HG03280 (cell line): ENCODE measurements at regions not wholly inside any gene's neighbourhood (a gene's known extent, or its start where the extent isn't known, plus 50 kb on each side); places are given as distances from the start of the nearest gene placed in this dataset.

Experiments used
- ATAC-seq: cut with Tn5 transposase; IDR thresholded peaks from one replicate; pipeline ENCODE4 v1.9.1; 2021; ENCODE audit warnings: mild to moderate bottlenecking, moderate library complexity; ENCODE audit not compliant: unreplicated experiment

DNA sequence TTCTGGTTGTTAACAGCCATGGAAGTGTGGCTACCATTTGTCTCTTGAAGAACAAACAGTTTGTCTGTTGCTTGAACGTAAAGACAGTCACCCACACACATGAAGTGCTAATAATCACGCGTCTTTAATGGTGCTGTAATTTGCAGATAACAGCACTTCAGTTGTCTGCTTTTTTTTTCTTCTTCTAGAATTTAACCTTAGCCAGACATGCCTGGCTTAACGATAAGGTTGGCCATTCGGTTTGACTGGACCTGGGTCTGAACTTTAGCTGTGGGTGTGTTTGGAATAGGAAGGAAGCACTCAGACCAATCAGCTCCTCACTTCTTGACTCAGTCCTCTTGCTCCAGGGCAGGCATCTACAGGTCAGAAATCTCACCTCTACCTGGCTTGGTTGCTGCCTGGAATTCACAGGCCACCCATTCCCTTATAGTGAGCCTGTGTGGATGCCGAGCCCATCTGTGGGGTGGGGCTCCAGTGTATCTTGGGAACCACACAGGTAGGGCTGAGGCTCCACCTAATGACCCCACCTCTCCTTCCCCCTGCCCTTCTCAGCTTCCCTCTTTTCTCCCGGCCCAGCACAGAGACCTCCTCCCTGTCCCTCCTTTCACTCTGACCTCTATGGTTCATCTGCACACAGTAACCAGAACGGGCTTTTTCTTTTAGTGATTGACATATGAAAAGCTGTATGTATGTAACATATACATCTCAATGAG lies 246.4 kb upstream of the PWP1 start:
- ATAC-seq: no peak

DNA sequence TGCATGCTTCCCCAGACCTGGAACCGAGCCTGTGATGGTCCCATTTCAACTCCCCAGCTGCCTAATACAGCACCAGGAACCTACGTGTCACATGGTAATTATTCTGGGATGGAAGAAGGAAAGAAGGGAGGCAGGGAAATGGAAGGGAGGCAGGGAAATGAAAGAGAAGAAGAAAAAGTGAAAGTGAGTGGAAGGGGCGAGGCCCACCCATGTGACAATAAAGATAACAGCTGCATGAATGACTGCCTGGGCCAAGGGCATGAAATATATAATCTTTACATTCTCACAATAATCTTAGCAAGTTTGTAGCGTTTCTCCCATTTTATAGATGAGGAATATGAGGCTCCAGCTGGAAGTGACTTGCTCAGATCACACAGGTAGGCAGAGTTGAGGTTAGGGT lies 245.0 kb upstream of the PWP1 start:
- ATAC-seq: no peak

DNA sequence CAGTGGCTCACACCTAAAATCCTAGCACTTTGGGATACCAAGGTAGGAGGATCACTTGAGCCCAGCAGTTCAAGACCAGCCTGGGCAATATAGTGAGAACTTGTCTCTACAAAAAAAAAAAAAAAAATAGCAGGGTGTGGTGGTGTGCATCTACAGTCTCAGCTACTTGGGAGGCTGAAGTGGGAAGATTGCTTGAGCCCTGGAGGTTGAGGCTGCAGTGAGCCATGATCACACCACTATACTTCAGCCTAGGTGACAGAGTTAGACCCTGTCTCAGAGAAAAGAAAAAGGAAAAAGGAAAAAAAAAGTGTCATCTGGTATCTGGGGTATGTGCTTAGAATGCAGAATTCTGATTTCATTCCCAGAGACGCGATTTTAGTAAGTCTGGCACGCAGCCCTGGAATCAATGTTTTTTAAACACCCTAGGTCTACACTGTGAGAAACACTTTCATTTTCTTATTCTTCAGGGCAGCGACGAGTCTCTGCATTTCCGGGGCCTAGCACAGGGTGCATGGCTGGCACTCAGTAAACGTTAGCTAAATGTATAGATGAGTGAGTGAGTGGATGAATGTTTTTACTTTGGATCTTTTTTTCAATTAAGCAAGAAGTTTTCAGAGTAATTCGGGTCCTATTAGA lies 243.8 kb upstream of the PWP1 start:
- ATAC-seq: no peak

DNA sequence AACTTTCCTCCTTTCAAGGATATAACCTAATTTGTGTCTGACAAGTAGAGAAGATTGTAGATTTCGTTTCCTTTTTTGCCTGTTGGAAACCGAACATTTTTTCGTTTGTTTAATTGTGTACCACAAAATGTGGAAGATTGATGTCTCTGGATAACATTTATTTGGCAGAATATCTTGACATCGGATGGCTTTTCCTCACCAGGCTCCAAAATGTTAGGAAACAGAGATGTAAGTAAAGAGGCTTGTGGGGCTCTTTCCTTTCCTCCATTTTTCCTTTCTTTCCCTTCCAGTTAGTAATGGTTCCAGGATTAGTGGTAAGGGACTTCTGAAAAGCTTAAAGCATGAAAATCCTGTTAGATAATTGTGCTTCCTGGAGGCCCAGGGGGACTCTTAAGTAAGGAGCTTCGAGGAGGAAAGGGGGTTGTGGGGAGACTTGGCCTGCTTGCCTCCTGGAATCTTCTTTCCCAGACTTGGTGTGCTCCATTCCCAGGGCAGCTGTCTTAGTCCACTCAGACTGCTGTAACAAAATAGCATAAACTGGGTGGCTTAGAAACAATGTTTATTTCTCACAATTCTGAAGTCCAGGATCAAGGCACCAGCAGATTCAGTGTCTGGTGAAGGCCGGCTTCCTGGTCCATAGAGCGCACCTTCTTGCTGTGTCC lies 243.1 kb upstream of the PWP1 start:
- ATAC-seq: no peak

DNA sequence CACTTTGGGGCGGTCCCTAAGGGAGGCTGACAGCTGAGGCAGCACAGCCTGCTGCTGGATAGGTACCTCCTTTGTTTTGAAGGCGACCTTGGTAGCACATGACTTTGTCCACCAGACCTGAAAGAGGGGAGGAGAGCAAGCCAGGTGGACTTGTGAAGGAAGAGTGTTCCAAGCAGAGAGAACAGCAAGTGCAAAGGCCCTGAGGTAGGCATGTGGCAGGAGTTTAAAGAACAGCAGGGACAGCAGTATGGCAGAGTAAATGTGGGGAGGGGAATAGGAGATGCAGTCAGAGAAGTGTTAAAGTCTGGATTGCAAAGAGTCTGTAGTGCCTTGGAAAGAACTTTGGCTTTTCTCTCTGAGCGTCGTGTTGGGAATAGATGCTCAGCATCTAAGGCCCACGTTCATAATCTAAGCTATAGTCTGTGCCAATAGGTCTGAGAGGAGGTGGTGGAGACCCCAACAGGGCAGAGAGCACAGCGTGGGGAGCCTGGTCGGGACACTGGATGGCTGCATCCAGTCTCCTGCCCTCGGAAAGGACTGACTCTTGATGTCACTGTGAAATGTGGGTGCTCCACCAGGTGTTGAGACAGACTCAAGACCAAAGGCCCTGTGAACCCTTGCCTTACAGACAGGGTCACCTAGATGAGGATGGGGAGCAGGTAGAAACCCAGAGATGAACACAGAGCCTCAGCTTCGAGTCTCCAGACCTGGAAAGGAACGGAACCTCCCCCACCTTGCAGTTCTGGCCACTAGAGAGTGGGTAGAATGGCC lies 242.1 kb upstream of the PWP1 start:
- no peak for ATAC-seq

DNA sequence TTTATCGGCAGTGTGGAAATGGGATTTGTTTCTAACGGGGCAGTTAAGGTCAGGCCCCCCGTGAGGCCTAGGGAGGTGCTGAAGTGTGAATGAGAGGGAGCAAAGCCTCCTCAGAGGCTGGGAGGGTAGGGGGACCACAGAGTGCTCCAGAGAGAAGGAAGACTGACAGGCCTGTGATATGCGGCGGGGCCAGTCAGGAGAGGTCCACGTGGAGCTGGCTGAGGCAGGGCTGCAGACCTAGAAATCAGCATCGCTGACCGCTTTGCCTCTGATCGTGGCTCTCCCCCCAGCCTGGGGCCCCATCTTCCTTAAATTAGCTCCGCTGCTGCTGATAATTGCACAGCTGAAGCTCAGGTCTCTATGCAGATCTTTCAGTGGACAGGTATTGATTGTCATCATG lies 240.8 kb upstream of the PWP1 start:
- ATAC-seq: no peak

DNA sequence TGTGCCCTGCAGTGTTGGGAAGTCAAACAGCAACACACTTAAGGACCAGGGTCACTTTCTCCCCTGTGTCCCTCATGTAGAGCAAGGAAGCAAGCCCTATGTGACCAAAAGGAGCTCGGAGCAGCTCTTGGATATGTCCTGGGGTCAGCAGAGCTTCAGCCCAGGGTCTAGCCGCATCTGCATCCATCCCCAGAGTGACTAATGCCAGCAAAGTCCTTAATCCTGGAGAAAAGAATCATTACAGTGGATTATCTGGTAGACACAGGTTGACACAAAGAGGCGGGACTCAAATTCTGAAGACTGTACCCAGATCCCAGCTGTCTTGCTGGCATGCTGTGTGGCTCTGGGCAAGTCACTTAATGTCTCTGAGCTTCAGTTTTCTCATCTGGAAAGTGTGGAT lies 239.1 kb upstream of the PWP1 start:
- ATAC-seq: no peak

DNA sequence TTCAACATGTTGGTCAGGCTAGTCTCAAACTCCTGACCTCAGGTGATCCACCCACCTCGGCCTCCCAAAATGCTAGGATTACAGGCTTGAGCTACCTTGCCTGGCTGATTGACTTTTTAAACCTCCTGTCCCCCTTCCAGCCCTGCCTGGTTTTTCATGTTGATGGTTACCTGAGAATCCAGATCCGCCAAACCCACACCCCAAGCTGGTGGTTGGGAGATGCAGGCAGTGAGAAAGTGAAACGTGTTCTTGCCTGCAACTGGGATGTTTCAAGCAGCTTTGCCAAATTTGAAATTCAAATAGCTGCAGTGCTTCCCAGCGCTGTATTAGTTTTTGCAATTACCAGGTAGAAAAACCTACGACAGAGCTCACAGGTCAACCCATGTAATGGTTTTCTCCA lies 238.3 kb upstream of the PWP1 start:
- ATAC-seq: no peak

DNA sequence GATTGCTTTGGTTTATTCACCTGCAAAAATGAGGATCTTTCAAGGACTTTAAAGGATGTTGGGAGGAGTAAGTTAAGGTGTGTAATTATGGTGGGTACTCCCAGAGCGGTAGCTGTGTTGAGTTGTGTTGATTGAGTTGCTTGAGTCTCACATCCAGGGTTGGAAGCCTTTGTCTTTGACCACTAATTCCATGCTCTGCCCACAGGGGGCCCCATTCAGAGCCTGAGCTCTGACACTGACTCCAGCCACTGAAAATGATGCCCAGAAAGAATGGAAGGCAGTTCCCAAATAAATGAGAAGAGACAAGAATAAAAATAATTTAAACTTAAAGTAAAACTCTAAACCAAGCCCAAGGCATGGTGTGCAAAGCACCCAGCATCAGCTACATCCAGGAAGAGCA lies 237.4 kb upstream of the PWP1 start:
- ATAC-seq: no peak

DNA sequence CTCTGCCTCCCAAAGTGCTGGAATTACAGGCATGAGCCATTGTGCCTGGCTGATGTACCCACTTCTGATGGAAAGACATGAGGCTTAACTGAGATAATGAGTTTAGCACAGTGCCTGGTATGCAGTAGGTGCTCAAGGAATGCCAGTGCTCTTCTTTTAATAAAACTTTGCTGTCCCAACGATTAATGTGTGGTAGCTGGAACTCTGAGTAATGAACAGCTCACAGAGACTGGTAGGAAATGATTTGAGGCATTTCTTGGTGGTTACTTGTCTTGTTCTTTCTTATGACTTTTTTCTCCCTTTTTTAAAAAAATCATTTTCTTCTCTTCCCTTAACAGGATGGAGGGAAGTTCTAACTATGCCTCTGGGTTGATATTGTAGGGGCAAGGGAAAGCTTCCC lies 235.7 kb upstream of the PWP1 start:
- no peak for ATAC-seq

DNA sequence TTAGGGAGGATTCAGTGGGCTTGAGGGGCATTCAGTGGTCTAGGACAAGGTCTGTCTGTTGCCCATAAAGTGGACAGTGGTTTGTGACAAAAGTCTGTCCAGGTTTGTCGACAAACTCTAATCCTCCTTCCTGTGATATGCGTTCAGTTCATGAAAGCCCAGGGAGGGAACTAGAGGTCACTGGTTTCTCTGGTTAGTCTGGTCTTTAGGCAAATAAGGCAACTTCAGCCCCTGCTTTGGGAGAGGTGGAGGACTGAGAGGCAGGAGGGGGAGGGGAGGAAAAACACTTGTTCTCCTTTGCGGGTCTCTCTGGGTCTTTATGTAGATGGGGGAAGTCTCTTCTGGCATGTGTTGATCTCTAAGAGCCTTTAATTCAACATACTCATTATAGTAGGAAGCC lies 235.1 kb upstream of the PWP1 start:
- ATAC-seq: no peak

DNA sequence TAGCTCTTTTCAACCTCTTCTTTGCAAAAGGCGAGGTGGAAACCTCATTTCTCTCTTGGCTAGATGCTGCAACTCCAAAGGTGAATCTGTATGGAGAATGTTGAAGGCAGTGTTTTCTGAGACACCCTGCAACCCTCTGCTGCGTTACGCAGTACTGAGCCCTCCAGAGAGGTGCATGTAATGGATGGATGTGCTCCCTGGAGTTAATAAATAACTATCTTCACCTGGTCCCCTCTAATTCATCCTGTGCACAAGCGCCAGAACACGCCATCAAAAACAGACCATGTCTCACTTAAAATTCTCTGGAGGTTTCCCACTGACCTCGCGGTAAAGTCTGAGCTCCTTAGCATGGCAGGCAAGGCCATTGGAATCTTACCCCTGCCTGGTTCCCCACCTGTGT lies 234.4 kb upstream of the PWP1 start:
- no peak for ATAC-seq

DNA sequence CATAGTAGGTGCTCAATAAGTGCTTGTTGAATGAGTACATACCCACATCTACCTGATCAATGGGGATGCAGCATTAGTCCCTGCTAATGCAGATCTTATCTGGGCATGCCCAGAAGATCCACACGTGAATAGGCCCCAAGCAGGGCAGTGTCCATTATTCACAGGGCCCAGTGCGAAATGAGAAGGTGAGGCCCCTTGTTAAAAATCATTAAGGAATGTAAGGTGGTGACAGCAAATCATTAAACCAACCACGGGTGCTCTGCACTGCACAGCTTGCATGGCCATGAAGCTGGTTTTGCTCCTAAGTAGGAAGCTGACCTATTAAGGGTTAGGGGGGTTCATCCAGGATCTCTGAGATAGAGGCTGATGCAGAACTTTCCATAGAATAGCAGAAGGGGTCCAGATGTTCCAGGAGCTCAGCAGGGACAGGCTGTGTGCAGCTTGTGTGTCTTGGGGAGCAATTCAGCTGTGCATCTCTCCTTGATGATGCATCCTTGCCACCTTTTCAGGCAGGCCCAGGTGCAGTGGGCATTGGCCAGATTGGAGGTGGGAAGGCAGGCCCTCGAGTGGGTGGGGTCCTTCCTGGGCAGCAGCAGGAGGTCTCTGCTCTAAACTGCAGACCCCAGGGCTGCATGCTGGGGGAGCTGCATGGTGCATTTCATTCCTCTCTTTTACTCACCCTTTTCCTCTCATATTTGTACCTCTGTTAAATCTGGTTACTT lies 231.3 kb upstream of the PWP1 start:
- ATAC-seq: no peak

DNA sequence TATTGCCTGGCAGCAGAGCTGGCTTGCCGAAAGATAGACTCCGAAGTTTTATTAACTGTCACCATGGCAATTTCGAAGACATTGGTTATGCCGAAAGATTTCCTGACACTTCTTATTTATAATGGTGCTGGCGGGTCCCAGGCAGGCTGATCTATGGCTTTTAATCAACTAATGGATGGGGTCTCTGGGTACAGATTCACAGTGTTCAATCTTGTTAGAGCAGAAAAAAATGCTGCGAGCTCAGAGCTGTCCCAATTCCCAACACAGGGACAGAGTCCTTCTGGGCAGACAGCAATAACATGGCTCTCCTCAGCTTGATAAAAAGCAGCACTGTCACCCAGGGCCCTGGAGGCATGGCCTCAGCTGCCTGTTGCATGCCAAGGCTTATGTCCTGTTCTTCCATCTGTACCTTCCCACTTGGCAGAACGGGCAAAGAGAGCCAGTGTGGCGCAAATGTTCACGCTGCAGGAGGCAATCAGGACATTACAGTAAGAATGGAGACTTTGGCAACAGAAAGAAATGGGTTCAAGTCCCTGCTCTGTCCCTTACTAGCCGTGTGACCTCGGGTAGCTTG lies 228.2 kb upstream of the PWP1 start:
- ATAC-seq: no peak

DNA sequence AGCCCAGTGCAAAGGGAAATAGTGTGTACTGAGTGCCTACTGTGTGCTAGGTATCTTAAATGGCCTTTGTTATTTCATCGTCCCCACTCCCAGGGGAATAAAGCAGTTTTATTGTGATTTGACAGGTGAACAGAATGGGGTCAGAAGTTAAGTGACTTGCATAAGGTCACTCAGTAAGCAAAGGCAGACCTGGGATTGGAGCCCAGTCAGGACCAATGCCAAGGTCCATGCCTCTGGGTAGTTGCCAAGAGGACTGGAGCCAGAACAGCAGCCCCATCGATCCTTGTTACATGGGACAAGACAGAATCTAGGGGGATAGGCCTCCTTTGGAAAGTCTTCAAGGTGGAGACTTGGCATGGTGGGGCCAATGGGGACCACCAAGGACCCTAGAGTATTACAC lies 227.4 kb upstream of the PWP1 start:
- ATAC-seq: no peak

DNA sequence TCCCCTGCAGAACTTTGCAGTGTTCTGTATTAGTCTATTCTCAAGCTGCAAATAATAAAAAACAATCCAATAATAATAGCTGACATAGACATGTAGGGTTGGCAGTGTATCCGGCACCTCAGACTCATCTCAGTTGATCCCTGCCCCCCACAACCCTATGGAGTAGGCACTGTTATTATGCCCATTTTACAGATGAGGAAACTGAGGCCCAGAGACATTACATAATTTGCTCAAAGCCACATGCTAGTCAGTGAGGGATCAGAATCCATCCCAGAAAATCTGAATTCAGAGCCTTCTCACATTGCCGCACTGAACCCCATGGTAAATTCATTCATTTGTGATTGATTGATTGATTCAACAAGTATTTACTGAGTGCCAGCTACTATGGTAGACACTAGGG lies 226.6 kb upstream of the PWP1 start:
- ATAC-seq: no peak

DNA sequence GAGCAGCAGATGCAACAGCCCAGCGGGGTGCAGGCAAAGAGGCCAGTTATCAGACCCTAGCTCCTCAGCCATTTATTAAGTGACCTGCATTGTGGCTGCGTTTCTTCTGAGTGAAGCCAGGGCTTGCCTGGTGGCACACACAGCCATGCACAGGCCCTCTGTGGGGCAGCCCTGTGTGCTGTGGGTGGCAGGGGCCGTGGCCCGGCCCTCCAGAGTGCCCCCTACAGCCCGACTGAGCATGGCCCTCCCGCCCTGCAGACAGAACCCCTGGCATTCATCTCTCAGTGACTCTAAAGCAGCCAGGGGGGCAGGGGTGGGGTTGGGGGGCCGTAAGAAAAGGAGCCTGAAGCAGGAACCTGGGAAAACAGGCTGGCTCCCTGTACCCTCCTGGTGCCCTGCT lies 226.0 kb upstream of the PWP1 start:
- ATAC-seq: no peak

DNA sequence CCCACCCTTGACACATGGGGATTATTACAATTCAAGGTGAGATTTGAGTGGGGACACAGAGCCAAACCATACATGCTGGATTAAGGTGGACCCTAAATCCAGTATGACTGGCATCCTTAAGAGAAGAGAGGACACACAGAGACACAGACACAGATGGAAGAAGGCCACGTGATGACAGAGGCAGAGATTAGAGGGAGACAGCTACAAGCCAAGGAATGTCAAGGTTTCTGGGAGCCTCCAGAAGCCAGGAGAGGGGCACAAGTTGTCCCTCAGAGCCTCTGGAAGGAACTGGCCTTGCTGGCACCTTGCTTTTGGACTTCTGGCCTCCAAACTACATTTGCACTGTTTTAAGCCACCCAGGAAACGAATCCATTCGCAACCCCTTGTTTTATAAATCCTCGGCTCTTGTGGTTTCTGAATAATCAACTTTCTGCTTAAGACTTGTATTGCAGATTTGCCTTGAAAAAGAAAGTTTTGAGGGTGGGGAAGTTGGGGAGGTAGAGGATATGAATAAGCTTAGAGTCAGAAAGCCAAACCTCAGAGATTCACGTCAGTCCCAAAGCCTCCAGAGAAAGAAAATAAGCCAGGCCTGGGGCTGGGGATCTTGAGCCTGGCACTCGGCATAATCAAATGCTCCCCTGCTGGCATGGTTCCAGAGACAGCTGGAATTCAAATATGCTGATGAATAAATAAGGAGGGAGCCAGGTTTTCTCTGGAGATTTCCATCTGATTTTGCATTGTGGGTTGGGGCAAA lies 224.2 kb upstream of the PWP1 start:
- no peak for ATAC-seq

DNA sequence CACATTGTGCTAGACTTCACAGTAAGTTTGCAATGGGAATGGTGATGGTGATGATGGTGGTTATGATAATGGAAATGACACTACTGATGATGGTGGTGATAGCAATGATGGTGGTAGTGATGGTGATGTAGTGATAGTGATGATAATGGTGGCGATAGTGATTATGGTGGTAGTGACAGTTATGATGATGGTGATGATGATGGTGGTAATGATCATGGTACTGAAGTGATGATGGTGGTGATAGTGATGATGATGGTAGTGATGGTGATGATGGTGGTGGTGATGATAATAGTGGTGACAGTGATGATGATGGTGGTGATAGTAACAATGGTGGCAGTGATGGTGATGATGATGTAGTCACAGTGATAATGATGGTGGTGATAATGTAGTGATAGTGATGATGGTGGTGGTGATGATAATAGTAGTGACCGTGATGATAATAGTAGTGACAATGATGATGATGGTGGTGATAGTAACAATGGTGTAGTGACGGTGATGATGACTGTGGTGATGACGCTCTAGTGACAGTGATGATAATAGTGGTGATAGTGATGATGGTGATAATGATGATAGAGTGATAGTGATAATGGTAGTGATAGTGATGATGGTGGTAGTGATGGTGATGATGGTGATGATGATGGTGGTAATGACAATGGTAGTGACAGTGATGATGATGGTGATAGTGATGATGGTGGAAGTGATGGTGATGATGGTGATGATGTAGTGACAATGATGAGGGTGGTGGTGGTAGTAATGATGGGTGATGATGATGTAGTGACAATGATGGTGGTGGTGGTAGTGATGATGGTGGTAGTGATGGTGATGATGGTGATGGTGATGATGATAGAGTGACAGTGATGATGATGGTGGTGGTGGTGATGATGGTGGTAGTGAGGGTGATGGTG lies 222.9 kb upstream of the PWP1 start:
- ATAC-seq: no peak
